H1 (cell line): ENCODE measurements at regions not wholly inside any gene's neighbourhood (a gene's known extent, or its start where the extent isn't known, plus 50 kb on each side); places are given as distances from the start of the nearest gene placed in this dataset.

Source experiments
- GTF2F1 ChIP-seq: IDR thresholded peaks from 2 replicates; pipeline ENCODE4 v1.6.1; 2012; ENCODE audit warnings: low read depth, low read length, improper control_type of control experiment, borderline replicate concordance
- TCF12 ChIP-seq: IDR thresholded peaks from 2 replicates; pipeline ENCODE4 v1.6.1; 2011; ENCODE audit warnings: low read depth, mild to moderate bottlenecking, low read length
- TF ChIP-seq, protein P1 (sequence below), 3 experiments: IDR thresholded peaks; 1 replicate in 2 of 3; 2 replicates in 1 of 3; pipeline versions ENCODE4 v1.5.1 to v1.6.1; 2011; ENCODE audit warnings: low read length in 3 of 3, mild to moderate bottlenecking in 3 of 3, inconsistent platforms in 2 of 3, low read depth in 1 of 3, moderate library complexity in 1 of 3; ENCODE audit not compliant: insufficient read depth in 1 of 3; ENCODE audit errors: control extremely low read depth in 1 of 3

DNA sequence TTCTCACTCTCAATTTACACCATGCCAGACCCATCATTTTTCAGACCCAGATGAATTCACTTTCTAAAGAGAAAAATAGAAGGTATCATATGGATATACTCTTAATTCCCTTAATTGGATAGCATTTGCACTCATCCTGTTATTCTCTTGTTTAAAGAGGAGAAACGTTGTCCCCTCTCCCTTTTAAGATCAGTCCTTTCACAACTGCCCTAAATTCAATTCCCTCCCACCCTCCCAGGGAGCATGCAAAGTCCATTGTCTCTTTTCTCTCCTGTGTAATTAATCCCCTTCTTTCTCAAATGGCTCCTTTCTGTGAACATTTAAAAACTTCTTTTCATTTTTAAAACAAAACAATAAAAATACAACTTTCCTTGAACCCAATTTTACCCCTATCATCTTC, 124.7 kb upstream of the TLL1 start (continued):
- TF ChIP-seq, protein P1, sequence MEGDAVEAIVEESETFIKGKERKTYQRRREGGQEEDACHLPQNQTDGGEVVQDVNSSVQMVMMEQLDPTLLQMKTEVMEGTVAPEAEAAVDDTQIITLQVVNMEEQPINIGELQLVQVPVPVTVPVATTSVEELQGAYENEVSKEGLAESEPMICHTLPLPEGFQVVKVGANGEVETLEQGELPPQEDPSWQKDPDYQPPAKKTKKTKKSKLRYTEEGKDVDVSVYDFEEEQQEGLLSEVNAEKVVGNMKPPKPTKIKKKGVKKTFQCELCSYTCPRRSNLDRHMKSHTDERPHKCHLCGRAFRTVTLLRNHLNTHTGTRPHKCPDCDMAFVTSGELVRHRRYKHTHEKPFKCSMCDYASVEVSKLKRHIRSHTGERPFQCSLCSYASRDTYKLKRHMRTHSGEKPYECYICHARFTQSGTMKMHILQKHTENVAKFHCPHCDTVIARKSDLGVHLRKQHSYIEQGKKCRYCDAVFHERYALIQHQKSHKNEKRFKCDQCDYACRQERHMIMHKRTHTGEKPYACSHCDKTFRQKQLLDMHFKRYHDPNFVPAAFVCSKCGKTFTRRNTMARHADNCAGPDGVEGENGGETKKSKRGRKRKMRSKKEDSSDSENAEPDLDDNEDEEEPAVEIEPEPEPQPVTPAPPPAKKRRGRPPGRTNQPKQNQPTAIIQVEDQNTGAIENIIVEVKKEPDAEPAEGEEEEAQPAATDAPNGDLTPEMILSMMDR (IDR thresholded peaks at IDR 0.05; ENCODE audit: control extremely low read depth in 1 of 3, insufficient read depth in 1 of 3, low read depth in 1 of 3, low read length in 3 of 3): no peak
- TF ChIP-seq TCF12: no peak
- no peak for TF ChIP-seq GTF2F1
